GM18511 (cell line): ENCODE measurements at regions not wholly inside any gene's neighbourhood (a gene's known extent, or its start where the extent isn't known, plus 50 kb on each side); places are given as distances from the start of the nearest gene placed in this dataset.

Experiments
- ATAC-seq: cut with Tn5 transposase; IDR thresholded peaks from one replicate; pipeline ENCODE4 v1.9.1; 2021; ENCODE audit warnings: mild to moderate bottlenecking, moderate library complexity; ENCODE audit not compliant: unreplicated experiment

DNA sequence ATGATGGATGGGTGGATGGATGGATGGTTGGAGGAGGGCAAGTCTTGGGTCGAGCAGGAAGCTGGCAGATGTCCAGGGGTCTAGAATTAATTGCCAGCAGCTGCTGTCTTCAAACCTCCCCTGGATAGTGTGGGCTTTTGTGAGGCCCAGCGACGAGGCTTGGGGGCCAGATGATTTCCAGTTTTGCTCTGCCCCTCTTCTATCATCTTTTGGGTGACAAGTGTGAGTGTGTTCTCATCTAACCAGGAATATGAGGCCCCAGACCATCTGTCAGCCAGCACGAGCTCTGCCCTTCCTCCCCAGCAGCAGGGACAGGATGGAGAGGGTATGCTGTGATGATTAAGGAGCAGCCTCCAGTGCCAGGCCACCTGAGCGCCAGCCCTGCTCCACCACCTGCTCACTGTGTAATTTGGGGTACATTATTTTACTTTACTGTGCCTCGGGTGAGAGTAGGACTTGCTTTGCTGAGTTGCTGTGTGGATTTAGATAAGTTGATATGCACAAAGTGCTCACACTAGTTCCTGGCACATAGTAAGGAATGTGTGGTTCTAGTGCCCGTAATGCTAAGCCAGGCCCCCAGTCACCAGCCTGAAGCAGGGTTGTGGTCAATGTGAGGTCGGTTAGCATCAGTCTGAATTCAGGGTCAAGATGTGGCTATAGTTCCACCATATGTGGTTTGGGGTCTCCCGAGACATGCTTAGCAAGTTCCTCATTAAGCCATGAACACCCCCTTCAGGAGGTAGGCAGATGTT is 251.1 kb downstream of the CYP26B1 start:
- ATAC-seq = no peak

DNA sequence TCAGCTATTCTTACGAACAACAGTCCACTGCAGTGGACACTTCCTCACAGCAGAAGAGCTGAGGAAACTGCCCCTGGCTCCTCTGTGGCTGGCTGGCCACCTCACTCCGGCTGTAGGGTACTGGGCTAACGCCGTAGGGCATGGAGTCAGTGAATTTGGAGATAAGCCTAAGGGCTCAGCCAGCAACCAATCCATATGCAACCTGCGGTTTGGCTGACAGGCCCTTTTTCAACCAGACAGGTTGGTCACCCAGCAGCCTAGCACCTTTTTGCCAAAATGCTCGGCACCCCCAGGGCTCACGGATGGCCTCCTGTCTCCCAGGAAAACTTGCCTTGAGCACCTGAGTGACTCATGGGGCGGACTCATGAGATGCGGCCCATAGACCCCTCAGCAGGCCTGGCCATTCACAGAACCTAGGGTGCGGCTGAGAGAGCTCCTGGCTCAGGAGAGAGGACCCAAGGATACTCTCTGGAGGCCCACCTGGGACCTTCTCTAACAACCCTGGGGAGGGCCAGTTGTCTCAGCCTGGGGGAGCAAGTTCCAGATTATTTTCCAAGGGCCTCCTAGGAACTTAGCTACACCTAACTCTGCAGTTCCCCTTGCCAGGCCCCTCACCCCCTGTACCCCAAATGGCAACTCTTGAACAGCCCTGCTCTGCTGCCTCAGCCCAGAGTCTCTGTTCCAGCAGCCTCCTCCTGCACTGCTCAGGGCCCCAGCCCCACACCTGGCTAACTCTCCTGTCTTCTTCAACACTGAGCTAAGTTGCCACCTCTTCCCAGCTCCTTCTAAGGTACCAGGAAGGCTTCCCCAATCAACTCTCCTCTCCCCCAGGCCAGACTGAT is 252.1 kb downstream of the CYP26B1 start:
- no peak for ATAC-seq

DNA sequence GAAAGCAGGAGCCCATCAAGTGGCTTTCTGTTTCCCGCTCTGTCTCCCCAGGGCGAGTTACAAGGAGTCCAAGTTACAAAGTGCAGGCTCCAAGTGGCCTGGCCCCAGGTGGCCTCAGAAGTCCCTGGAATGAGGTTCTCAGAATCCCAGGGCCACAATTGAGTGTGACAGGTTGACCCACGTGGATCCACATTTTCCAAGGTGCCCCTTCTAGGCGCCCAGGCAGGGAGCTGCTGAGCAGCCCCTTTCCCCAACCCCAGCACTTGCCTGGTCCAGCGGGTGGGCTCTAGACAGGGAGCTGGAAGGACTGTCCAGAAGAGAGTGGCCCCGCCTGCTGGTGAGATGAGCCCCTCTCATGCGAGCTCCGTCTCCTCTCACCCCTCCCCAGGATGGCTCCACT is 253.4 kb downstream of the CYP26B1 start:
- ATAC-seq = no peak

DNA sequence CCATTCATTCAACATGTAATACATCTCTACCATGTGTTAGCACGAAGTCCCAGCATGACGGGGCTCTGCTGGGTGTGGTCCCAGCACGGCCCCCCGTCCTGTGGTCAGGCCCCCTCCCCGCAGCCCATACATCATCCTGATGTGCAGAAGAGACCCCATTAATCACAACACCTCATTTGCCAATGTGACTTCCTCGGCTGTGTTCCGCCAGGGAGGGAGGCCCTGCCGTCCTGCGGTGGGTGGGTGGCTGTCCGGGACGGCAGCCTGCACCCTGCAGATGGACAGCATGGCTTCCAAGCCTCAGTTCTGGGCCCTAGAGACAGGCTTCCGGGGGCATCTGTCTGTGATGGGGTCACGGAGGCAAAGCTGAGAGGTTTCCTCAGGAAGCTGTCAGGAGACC is 254.0 kb downstream of the CYP26B1 start:
- no peak for ATAC-seq

DNA sequence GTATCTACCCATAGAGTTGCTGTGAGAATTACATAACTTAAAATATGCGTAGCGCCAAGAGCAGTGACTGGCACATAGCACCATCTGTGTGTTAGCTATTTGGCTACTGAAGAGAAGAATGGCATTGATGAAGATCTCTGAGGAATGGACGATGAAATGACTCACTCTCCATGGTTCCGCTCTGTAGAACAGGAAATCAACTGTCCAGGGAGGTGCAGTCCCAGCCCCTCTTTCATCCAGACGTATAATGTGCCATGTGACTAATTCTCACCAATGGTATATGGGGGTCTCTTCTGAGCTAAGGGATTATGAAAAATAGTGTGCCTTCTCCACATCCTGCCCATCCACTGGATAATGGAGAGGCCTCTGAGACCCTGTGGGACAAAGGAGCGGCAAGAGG is 254.8 kb downstream of the CYP26B1 start:
- ATAC-seq = no peak

DNA sequence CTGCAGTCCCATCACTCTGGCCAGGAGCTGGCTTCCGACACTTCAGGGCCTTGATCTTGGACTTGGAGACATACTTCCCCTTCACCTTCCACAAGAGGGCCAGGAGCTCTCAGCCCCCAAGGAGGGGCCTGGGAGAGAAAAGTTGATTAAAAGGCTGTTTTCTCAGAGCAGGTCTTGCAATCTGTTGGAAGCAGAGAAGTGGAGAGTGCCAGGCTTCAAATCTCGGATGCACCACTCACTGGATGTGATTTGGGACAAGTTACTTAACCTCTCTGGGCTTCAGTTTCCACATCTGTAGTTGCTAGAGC is 255.3 kb downstream of the CYP26B1 start:
- no peak for ATAC-seq

DNA sequence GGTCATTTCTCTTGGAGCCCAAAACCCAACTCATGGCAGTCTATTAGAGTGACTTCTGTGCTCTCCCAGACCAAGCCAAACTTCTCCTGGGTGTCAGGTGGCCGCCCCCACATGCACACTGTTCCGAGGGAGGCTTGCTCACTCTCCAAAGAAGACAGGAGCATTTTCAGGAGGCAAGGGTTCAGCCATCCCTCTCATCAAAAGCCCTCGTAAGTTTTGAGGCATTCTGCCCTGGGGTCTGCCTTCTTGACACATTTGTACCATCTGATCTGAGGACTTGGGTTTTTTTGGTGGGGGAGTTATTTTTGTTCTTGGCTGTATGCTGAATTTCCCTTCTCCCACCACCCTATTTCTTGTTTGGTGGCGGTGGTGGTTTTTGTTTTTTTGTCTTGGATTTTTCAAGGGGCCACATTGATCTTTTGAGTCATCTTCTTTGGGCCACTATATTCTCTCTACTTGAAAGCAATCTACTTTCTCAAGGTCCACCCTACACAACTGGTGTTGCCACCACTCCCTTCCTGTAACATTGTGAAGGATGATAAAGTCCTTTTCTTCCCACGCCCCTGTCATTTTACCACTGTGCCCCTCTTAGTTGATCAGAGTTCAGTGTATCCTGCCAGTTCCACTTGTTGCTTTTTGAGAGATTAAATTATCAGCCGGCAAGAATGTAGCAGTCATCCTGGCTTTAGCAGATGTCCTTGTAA is 255.8 kb downstream of the CYP26B1 start:
- no peak for ATAC-seq

DNA sequence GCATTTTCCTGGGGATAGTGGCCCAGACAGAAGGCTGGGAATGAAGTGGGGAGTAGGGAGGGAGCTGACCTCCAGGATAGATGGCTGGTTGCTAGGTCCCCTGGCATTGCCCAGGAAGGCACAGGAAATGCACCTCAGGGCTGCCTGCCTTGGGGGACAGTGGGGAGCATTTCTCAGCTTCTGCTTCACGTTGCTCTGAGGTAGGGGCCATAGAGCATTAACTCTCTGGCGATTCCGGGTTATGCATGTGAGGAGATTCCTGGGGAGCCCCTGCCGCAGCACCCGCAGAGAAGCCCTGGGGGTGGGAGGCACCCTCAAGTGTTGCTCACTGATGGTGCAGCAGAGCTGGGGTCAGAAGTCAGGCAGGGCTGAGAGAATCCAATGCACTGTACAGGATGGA is 256.5 kb downstream of the CYP26B1 start:
- ATAC-seq = no peak

DNA sequence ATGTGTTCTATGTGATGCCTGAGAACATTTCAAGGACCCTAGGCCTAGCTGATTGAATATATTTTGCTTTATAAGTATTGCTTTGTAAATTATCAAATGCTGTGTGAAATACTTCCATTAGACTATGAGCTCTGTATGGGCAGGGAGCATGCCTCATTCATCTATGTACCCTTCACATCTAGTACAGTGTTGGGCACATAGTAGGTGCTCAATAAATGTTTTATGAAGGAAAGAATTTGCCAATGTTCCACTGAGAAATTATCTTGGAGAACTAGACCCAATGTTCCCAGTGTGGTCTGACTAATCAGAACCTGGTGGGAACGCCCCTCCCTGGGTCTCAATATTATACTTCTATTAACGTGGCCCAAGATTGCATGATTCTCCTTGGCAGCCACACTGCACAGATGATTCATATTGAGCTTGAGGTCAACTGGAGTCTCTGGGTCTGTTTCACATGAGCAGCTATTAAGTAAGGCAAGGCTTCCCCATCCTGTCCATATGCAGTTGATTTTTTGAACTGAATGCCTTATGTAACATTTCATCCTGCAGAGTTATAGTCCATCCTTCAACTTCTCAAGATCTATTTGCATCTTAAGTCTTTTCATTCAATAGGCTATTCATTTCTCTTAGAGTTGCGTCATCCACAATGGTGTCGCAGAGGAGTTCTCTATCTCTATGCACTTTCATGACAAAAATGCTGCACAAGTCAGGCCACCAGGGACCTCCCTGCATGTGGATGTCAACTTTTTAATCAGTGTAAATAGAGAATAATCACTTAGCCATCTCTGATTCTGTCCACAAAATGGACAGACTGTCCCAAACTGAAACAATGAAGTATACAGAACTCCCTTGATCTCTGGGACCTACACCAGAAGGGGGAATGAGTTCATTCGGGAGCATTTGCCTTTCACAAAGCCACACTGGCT is 257.6 kb downstream of the CYP26B1 start:
- no peak for ATAC-seq

DNA sequence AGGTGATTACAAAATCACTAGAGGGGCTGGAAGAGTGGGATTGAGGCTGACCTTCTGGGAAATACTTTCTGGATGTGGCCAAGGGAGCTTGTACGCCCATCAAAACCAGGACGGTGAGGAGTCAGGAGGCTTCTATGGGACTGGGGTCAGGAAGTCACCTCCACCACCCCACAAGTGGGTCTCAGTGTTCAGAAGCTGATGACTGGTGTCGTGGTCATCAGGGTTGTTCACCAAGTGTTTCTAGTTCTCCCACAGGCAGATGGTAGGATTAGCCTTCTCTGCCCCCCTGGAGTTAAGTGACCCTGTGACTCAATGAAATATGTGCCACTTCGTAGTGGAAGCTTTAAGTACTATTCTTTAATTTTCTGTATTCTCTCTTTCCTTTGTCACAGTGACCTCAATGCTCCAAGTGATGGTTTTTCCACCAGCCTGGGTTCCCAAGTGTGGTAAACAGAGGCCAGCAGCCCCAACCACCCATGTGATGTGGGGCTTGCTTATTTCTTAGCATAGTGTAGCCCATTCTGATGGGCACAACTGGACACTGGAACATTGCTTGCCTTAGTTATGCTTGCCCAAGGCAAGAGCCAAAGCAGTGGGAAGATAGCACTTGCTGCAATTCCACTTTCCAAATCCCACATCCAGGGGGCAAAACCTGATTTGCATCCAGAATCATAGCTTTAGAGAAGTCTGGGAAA is 258.8 kb downstream of the CYP26B1 start:
- ATAC-seq = no peak

DNA sequence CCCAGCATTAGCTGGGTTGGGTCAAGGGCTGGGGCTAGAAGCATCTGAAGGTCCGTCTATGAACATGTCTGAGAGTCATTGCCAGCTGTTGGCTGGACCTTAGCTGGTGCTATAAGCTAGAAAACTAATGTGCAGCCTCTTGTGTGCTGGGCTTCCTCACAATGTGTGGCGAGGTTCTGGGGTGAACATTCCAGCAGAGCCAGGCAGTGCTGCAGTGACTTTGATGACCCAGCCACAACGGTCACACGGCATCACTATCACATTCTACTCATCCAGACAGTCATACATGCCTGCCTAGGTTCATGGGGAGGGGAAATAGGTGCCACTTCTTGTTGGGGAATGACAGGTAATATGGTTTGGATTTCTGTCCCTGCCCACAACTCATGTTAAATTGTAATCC is 260.5 kb downstream of the CYP26B1 start:
- ATAC-seq = no peak

DNA sequence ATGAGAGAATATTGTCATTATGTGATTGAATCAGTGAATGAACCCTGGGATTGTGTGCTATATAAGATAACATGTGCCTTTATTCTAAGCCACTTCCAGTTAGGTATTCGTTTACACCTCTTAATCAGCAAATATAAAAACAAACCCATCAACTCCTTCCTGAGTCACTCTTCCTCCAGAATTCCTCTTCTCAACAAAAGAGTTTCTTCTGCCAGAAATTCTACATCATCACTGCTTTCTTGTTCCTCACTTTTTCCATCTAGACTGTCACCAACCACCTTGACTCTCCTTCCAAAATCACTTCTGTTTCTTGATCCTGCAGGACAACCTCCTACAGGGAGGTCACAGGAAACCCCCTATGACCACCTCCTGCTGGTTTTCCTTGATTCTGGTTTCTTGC is 261.4 kb downstream of the CYP26B1 start:
- ATAC-seq = no peak

DNA sequence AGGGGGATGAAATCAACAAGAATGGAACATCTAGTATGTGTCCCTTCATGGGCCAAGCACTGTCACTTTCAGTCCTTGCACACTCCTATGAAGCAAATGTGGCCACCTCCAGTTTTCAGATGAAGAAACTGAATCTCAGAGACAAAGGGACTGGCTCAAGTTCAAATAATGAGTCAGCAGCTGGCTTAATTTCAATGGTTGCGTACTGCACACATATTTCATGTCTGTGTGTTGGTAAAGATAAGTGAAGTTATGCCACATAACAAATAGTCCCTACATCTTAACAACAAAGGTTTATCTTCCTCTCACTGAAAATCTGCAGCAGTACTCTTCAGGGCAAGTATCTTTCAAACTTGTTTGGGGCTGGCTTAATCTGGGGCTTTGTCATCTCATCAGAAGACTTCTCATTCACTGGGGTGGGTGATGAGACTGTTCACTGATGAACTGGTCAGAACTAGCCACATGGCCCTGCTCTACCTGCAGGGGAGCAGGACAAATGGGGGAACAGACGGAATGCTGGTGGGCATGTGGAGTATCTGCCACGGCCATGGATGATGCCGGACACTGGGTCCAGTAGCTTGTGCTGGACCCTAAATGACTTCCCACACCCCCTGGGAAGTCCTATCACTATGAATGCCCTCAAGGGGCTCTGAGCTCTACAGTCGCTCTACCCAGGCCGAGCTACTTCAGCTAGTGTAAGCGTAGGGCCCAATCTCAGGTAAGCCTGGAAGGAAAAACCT is 263.2 kb downstream of the CYP26B1 start:
- ATAC-seq = no peak

DNA sequence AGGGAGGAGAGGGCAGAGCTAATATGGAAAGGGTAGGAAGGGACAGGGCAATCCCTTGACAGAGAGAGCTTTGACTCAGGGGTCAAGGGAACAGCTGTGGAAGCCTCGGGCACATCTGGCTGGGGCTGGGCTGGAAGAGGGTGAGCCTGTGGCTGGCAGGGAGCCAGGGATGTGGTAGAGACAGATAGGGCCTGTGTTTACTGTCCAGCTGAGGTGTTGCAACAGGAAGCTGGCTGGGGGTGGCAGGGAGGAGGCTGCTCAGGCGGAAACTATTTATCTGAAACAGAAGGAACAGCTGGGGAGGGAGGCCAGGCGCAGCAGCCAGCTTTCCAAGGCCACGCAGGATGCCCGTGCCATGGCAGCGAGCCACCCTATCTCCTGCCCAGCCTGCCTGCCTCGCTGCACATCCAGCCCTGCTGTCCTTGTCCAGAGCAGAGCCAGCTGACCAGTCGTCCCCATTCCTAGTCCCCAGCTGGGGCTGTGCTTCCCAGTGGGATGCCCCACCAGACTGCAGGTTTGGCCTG is 264.7 kb downstream of the CYP26B1 start:
- peak; percentile 52 for ATAC-seq

DNA sequence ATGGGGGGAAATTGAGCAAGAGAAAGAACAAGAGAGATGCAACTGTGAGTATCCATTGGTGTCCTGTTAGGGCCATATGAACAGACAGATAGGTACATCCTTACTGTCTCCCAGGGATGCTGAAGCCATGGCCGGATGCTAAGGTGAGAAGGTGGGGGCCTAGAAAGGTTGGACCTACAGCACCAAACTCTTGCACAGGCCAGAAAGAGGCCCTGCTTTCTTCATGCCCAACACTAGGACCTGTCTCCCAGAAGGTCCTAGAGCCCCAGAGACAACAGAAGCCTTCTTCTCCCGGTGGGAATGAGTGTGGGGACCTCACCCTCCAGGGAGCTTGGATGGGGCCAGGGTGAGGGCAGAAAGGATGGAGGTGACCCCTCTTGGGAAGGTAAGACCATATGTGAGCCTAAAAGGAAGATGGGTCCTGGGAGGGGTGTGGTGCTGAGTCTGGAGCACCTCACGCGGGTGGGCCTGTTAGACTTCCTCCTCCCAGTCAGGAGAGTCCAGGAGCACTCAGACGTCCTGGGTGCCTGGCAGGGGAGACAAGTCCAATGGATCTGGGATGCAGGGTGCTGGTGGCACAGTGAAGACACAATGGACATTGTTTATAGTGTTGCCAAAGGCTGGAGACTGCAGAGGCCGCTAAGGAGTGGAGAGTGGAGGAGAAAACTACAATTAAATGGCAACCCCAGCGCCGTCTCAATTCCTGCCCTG is 265.3 kb downstream of the CYP26B1 start:
- ATAC-seq = no peak

DNA sequence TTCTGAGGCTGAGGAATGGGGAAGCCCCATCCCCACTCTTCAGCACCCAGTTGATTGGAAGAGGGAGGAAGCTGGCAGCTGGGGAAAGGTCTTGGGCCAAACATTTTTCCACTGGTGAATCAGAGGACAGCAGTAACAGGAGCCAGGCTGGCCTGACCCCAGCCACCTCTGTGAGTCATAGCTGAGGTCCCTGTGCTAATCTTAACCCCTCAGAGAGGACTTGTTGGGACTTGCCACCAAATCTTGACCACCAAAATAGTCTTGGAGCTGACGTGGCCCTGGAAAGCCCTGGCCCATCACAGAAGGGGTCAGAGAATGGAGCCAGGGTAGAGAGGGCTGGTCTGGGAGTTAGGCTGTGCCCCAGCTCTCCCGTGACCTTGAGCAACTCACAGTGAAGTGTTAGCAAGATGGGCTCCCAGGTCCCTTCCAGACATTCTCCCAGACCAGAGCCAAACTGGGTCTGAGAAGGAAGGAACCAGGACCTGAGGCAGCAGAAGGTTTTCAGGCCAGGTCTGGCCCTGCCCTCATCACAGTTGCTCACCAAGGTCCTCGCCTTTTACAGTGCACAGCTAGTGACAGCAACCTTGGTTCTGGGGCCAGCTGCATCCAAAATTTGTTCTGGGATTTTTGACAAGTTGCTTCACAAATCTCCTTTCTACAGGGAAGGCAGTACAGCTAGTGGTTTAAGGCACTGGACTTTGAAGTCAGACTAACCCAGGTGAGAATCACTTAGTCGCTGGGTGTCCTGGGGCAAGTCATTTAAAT is 266.6 kb downstream of the CYP26B1 start:
- peak; percentile 33 for ATAC-seq

DNA sequence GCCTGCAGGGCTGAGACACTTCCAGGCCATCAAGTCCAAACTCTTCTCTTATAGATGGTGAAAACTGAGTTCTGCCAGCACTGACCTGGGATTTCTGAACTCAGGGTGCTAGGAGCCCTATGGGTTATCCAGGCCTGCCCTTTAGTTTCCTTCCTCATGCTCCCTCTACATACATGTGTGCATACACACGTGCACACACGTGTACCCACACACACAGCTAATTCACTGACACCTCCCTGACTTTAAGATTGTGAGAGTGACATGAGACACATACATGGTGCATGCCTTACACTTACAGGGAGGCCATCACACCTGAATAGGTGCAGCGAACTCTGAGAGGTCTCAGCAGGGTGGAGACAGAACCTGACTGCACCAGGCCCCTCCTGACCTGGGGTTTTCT is 267.4 kb downstream of the CYP26B1 start:
- no peak for ATAC-seq
